Dendritic cell treated with granulocyte-macrophage colony-stimulating factor and Interleukin-4, amounts not matched to agents 40 ng/mL and 50 ng/mL, for 4 days (primary cell): ENCODE measurements at regions not wholly inside any gene's neighbourhood (a gene's known extent, or its start where the extent isn't known, plus 50 kb on each side); places are given as distances from the start of the nearest gene placed in this dataset.

Experiments used
- H3K27ac Mint-ChIP-seq: one replicate; pipeline ENCODE4 v1.8.0; 2022; ENCODE audit warnings: mild to moderate bottlenecking, mixed read lengths
- H3K27me3 Mint-ChIP-seq: one replicate; pipeline ENCODE4 v1.8.0; 2022; ENCODE audit warnings: mild to moderate bottlenecking, mixed read lengths
- H3K36me3 Mint-ChIP-seq: one replicate; pipeline ENCODE4 v1.8.0; 2022; ENCODE audit warnings: low read depth, mixed read lengths
- H3K4me1 Mint-ChIP-seq: one replicate; pipeline ENCODE4 v1.8.0; 2022; ENCODE audit warnings: low read depth, mixed read lengths
- H3K4me3 Mint-ChIP-seq: one replicate; pipeline ENCODE4 v1.8.0; 2022; ENCODE audit warnings: mild to moderate bottlenecking, moderate library complexity, mixed read lengths
- H3K9me3 Mint-ChIP-seq: one replicate; pipeline ENCODE4 v1.8.0; 2022; ENCODE audit warnings: mixed read lengths
- intact Hi-C: fragments of 100-400 bp; cut with micrococcal nuclease; formaldehyde crosslinking; loops from one replicate; pipeline ENCODE4 v1.15.0; 2022

- no peaks in the 10 kb centered on the region for H3K36me3 Mint-ChIP-seq
- no peak overlapping the region for H3K4me3 Mint-ChIP-seq
- H3K9me3 Mint-ChIP-seq: peaks cover under 1% of the 10 kb centered on the region
- peak overlapping the region; percentile 58 for H3K27ac Mint-ChIP-seq
- intact Hi-C loops: no loop called here
- H3K4me1 Mint-ChIP-seq: peaks cover 13% of the 10 kb centered on the region
- H3K27me3 Mint-ChIP-seq: no peaks in the 10 kb centered on the region
Measured at GRCh38 chr20:10848810-10849370, 175.1 kb upstream of the JAG1 start.

GRCh38 chr20:10853176-10853575 lies 179.4 kb upstream of the JAG1 start:
- H3K36me3 Mint-ChIP-seq: no peaks in the 10 kb centered on the region
- intact Hi-C loops: loop anchor here (10.0 kb wide), 1 partner anchor 352 kb away; no protein-coding TSS in a partner anchor
- H3K9me3 Mint-ChIP-seq: no peaks in the 10 kb centered on the region

GRCh38 chr20:10853731-10854130 lies 179.9 kb upstream of the JAG1 start:
- no peaks in the 10 kb centered on the region for H3K9me3 Mint-ChIP-seq
- no peaks in the 10 kb centered on the region for H3K27me3 Mint-ChIP-seq
- H3K4me3 Mint-ChIP-seq: no peak overlapping the region
- H3K27ac Mint-ChIP-seq: no peak overlapping the region
- intact Hi-C loops: loop anchor here (10.0 kb wide), 1 partner anchor 351 kb away; no protein-coding TSS in a partner anchor
- peaks cover 25% of the 10 kb centered on the region for H3K4me1 Mint-ChIP-seq
- H3K36me3 Mint-ChIP-seq: no peaks in the 10 kb centered on the region

More at GRCh38 chr20:10853176-10853575, 179.4 kb upstream of the JAG1 start:
- H3K4me3 Mint-ChIP-seq: no peak overlapping the region
- no peaks in the 10 kb centered on the region for H3K27me3 Mint-ChIP-seq
- peaks cover 30% of the 10 kb centered on the region for H3K4me1 Mint-ChIP-seq
- no peak overlapping the region for H3K27ac Mint-ChIP-seq

- Mint-ChIP-seq H3K27me3 (no peaks in the 10 kb centered on the region), H3K27ac (no peak overlapping the region), H3K4me3 (no peak overlapping the region), H3K9me3 (no peaks in the 10 kb centered on the region), H3K36me3 (no peaks in the 10 kb centered on the region), H3K4me1 (peaks cover 20% of the 10 kb centered on the region)
- intact Hi-C loops: loop anchor here (10.0 kb wide), 1 partner anchor 350 kb away; no protein-coding TSS in a partner anchor
Measured at GRCh38 chr20:10854976-10855375, 181.2 kb upstream of the JAG1 start.

GRCh38 chr20:10855778-10856177 lies 182.0 kb upstream of the JAG1 start:
- Mint-ChIP-seq H3K9me3 (no peaks in the 10 kb centered on the region), H3K27ac (peak overlapping the region; percentile 4), H3K4me3 (no peak overlapping the region), H3K36me3 (no peaks in the 10 kb centered on the region), H3K27me3 (no peaks in the 10 kb centered on the region), H3K4me1 (peaks cover 27% of the 10 kb centered on the region)
- intact Hi-C loops: loop anchor here (10.0 kb wide), 1 partner anchor 349 kb away; no protein-coding TSS in a partner anchor

- peak overlapping the region; percentile 4 for H3K27ac Mint-ChIP-seq
- H3K36me3 Mint-ChIP-seq: no peaks in the 10 kb centered on the region
- intact Hi-C loops: loop anchor here (10.0 kb wide), 1 partner anchor 348 kb away; no protein-coding TSS in a partner anchor
- H3K4me1 Mint-ChIP-seq: peaks cover 27% of the 10 kb centered on the region
- H3K27me3 Mint-ChIP-seq: no peaks in the 10 kb centered on the region
- H3K4me3 Mint-ChIP-seq: no peak overlapping the region
- no peaks in the 10 kb centered on the region for H3K9me3 Mint-ChIP-seq
Measured at GRCh38 chr20:10856237-10857015, 182.6 kb upstream of the JAG1 start.

GRCh38 chr20:10857352-10858070 lies 183.7 kb upstream of the JAG1 start:
- H3K4me3 Mint-ChIP-seq: no peak overlapping the region
- intact Hi-C loops: loop anchor here (10.0 kb wide), 1 partner anchor 347 kb away; no protein-coding TSS in a partner anchor
- no peaks in the 10 kb centered on the region for H3K36me3 Mint-ChIP-seq
- no peaks in the 10 kb centered on the region for H3K9me3 Mint-ChIP-seq
- H3K27me3 Mint-ChIP-seq: no peaks in the 10 kb centered on the region
- peak overlapping the region; percentile 54 for H3K27ac Mint-ChIP-seq
- peaks cover 27% of the 10 kb centered on the region for H3K4me1 Mint-ChIP-seq

- H3K9me3 Mint-ChIP-seq: no peaks in the 10 kb centered on the region
- intact Hi-C loops: no loop called here
- no peak overlapping the region for H3K27ac Mint-ChIP-seq
- H3K36me3 Mint-ChIP-seq: no peaks in the 10 kb centered on the region
- no peak overlapping the region for H3K4me3 Mint-ChIP-seq
- peaks cover 30% of the 10 kb centered on the region for H3K4me1 Mint-ChIP-seq
- H3K27me3 Mint-ChIP-seq: no peaks in the 10 kb centered on the region
Measured at GRCh38 chr20:10861090-10861489, 187.3 kb upstream of the JAG1 start.

- Mint-ChIP-seq H3K27me3 (no peaks in the 10 kb centered on the region), H3K36me3 (no peaks in the 10 kb centered on the region), H3K9me3 (no peaks in the 10 kb centered on the region), H3K4me1 (peaks cover 25% of the 10 kb centered on the region), H3K4me3 (no peak overlapping the region), H3K27ac (no peak overlapping the region)
- intact Hi-C loops: no loop called here
Measured at GRCh38 chr20:10861619-10862018, 187.8 kb upstream of the JAG1 start.

- H3K4me1 Mint-ChIP-seq: peaks cover 18% of the 10 kb centered on the region
- no peak overlapping the region for H3K27ac Mint-ChIP-seq
- H3K27me3 Mint-ChIP-seq: no peaks in the 10 kb centered on the region
- H3K9me3 Mint-ChIP-seq: no peaks in the 10 kb centered on the region
- no peak overlapping the region for H3K4me3 Mint-ChIP-seq
- H3K36me3 Mint-ChIP-seq: no peaks in the 10 kb centered on the region
- intact Hi-C loops: no loop called here
Measured at GRCh38 chr20:10863337-10864060, 189.7 kb upstream of the JAG1 start.

- H3K4me1 Mint-ChIP-seq: peaks cover 18% of the 10 kb centered on the region
- H3K27me3 Mint-ChIP-seq: no peaks in the 10 kb centered on the region
- H3K4me3 Mint-ChIP-seq: no peak overlapping the region
- H3K9me3 Mint-ChIP-seq: no peaks in the 10 kb centered on the region
- no peaks in the 10 kb centered on the region for H3K36me3 Mint-ChIP-seq
- intact Hi-C loops: no loop called here
- no peak overlapping the region for H3K27ac Mint-ChIP-seq
Measured at GRCh38 chr20:10864076-10864672, 190.4 kb upstream of the JAG1 start.

GRCh38 chr20:10868299-10868698 lies 194.5 kb upstream of the JAG1 start:
- no peak overlapping the region for H3K27ac Mint-ChIP-seq
- intact Hi-C loops: no loop called here
- no peaks in the 10 kb centered on the region for H3K36me3 Mint-ChIP-seq
- H3K4me1 Mint-ChIP-seq: peaks cover 13% of the 10 kb centered on the region
- H3K9me3 Mint-ChIP-seq: no peaks in the 10 kb centered on the region
- no peaks in the 10 kb centered on the region for H3K27me3 Mint-ChIP-seq
- H3K4me3 Mint-ChIP-seq: no peak overlapping the region

- Mint-ChIP-seq H3K36me3 (no peaks in the 10 kb centered on the region), H3K9me3 (no peaks in the 10 kb centered on the region)
Measured at GRCh38 chr20:10873026-10873425, 199.2 kb upstream of the JAG1 start.

More at GRCh38 chr20:10873026-10873425, 199.2 kb upstream of the JAG1 start:
- H3K27ac Mint-ChIP-seq: no peak overlapping the region
- intact Hi-C loops: no loop called here
- no peak overlapping the region for H3K4me3 Mint-ChIP-seq
- no peaks in the 10 kb centered on the region for H3K27me3 Mint-ChIP-seq
- H3K4me1 Mint-ChIP-seq: peaks cover 5% of the 10 kb centered on the region
